ENCODE measurements at regions not wholly inside any gene's neighbourhood (a gene's known extent, or its start where the extent isn't known, plus 50 kb on each side); places are given as distances from the start of the nearest gene placed in this dataset.

GRCh38 chr3:135368316-135368715 lies 573.3 kb downstream of the EPHB1 start:
- Mint-ChIP-seq H3K36me3 (ENCODE audit: low read depth) (no peaks in the 10 kb centered on the region), H3K4me1 (peaks cover 11% of the 10 kb centered on the region), H3K4me3 (no peak overlapping the region), H3K27ac (ENCODE audit: unreplicated experiment) (peak overlapping the region; percentile 25), H3K9me3 (no peaks in the 10 kb centered on the region), H3K27me3 (ENCODE audit: low read depth) (no peaks in the 10 kb centered on the region)
- TF ChIP-seq CTCF (conservative IDR thresholded peaks at IDR 0.05), result no peak
- DNase-seq (ENCODE audit: low read depth, low spot score), result no peak

GRCh38 chr3:135368781-135369180 lies 573.7 kb downstream of the EPHB1 start:
- Mint-ChIP-seq H3K4me3 (no peak overlapping the region), H3K4me1 (peaks cover 11% of the 10 kb centered on the region), H3K36me3 (ENCODE audit: low read depth) (no peaks in the 10 kb centered on the region), H3K9me3 (no peaks in the 10 kb centered on the region), H3K27me3 (ENCODE audit: low read depth) (no peaks in the 10 kb centered on the region), H3K27ac (ENCODE audit: unreplicated experiment) (no peak overlapping the region)
- no peak for DNase-seq (ENCODE audit: low read depth, low spot score)
- no peak for TF ChIP-seq CTCF (conservative IDR thresholded peaks at IDR 0.05)

GRCh38 chr3:135374571-135374970 lies 579.5 kb downstream of the EPHB1 start:
- DNase-seq (ENCODE audit: low read depth, low spot score), result no peak
- no peak overlapping the region for H3K4me3 Mint-ChIP-seq
- H3K36me3 Mint-ChIP-seq (ENCODE audit: low read depth), result peaks cover 4% of the 10 kb centered on the region
- peaks cover 9% of the 10 kb centered on the region for H3K9me3 Mint-ChIP-seq
- H3K27ac Mint-ChIP-seq (ENCODE audit: unreplicated experiment), result no peak overlapping the region
- H3K4me1 Mint-ChIP-seq, result no peaks in the 10 kb centered on the region
- TF ChIP-seq CTCF (conservative IDR thresholded peaks at IDR 0.05), result no peak
- no peaks in the 10 kb centered on the region for H3K27me3 Mint-ChIP-seq (ENCODE audit: low read depth)

GRCh38 chr3:135382188-135382587 lies 583.3 kb upstream of the PPP2R3A start:
- DNase-seq (ENCODE audit: low read depth, low spot score), result no peak
- no peaks in the 10 kb centered on the region for H3K27me3 Mint-ChIP-seq (ENCODE audit: low read depth)
- no peaks in the 10 kb centered on the region for H3K9me3 Mint-ChIP-seq
- no peak overlapping the region for H3K4me3 Mint-ChIP-seq
- peaks cover 18% of the 10 kb centered on the region for H3K4me1 Mint-ChIP-seq
- peaks cover 3% of the 10 kb centered on the region for H3K36me3 Mint-ChIP-seq (ENCODE audit: low read depth)
- no peak for TF ChIP-seq CTCF (conservative IDR thresholded peaks at IDR 0.05)
- no peak overlapping the region for H3K27ac Mint-ChIP-seq (ENCODE audit: unreplicated experiment)

- Mint-ChIP-seq H3K9me3 (no peaks in the 10 kb centered on the region), H3K4me3 (no peak overlapping the region), H3K4me1 (peaks cover 18% of the 10 kb centered on the region), H3K27ac (ENCODE audit: unreplicated experiment) (no peak overlapping the region), H3K27me3 (ENCODE audit: low read depth) (no peaks in the 10 kb centered on the region), H3K36me3 (ENCODE audit: low read depth) (peaks cover 3% of the 10 kb centered on the region)
- TF ChIP-seq CTCF (conservative IDR thresholded peaks at IDR 0.05), result no peak
- DNase-seq (ENCODE audit: low read depth, low spot score), result no peak
Observed at GRCh38 chr3:135382621-135383020, 582.9 kb upstream of the PPP2R3A start.

GRCh38 chr3:135383301-135383700 lies 582.2 kb upstream of the PPP2R3A start:
- Mint-ChIP-seq H3K9me3 (no peaks in the 10 kb centered on the region), H3K4me3 (no peak overlapping the region), H3K4me1 (peaks cover 18% of the 10 kb centered on the region), H3K27ac (ENCODE audit: unreplicated experiment) (no peak overlapping the region), H3K27me3 (ENCODE audit: low read depth) (no peaks in the 10 kb centered on the region), H3K36me3 (ENCODE audit: low read depth) (peaks cover 3% of the 10 kb centered on the region)
- no peak for DNase-seq (ENCODE audit: low read depth, low spot score)
- TF ChIP-seq CTCF (conservative IDR thresholded peaks at IDR 0.05), result no peak
